OCI-LY1 (cell line): ENCODE measurements at regions not wholly inside any gene's neighbourhood (a gene's known extent, or its start where the extent isn't known, plus 50 kb on each side); places are given as distances from the start of the nearest gene placed in this dataset.

Source experiments
- CTCF ChIP-seq: fragments of 200-600 bp; sonication (generic), shearing (Covaris generic); IDR thresholded peaks from 2 replicates; pipeline ENCODE4 v1.5.1; 2017; ENCODE audit warnings: mild to moderate bottlenecking, antibody characterized with exemption, low read length, moderate library complexity, mixed read lengths
- EZH2 ChIP-seq: fragments of 200-600 bp; sonication (generic), shearing (Covaris generic); IDR thresholded peaks from 2 replicates; pipeline ENCODE4 v1.8.0; 2017; ENCODE audit warnings: borderline replicate concordance, mixed run types, mild to moderate bottlenecking, antibody characterized with exemption, low read length, moderate library complexity, mixed read lengths

- TF ChIP-seq CTCF (no peak), EZH2 (no peak)
Observed at GRCh38 chr20:59448196-59448595, 147.8 kb downstream of the EDN3 start.
